ENCODE measurements at regions not wholly inside any gene's neighbourhood (a gene's known extent, or its start where the extent isn't known, plus 50 kb on each side); places are given as distances from the start of the nearest gene placed in this dataset.
"Not testable (repeated sequence)": the region's sequence is repeated elsewhere in the genome, so short reads cannot be mapped to it uniquely, and the experiment has no call there.

GRCh38 chr1:38647341-38647740, 212.2 kb downstream of the RRAGC start:
- DNase-seq (ENCODE audit: low read depth); in situ Hi-C loops (cut with HindIII; ENCODE audit: low pct_unique_long_range_greater_than_20kb, low sequenced_read_pairs): not testable (repeated sequence)

- in situ Hi-C loops (cut with HindIII; ENCODE audit: low pct_unique_long_range_greater_than_20kb, low sequenced_read_pairs): no loop called here
- no peak for DNase-seq (ENCODE audit: low read depth)
Measured at GRCh38 chr1:38644092-38644491, 215.5 kb downstream of the RRAGC start.

GRCh38 chr1:38641661-38642060, 217.9 kb downstream of the RRAGC start:
- in situ Hi-C loops (cut with HindIII; ENCODE audit: low pct_unique_long_range_greater_than_20kb, low sequenced_read_pairs): no loop called here
- no peak for DNase-seq (ENCODE audit: low read depth)

- in situ Hi-C loops (cut with HindIII; ENCODE audit: low pct_unique_long_range_greater_than_20kb, low sequenced_read_pairs): no loop called here
Measured at GRCh38 chr1:38640371-38640770, 219.2 kb downstream of the RRAGC start.

GRCh38 chr1:38628241-38628640, 231.3 kb downstream of the RRAGC start:
- DNase-seq (ENCODE audit: low read depth): no peak
- in situ Hi-C loops (cut with HindIII; ENCODE audit: low pct_unique_long_range_greater_than_20kb, low sequenced_read_pairs): no loop called here

More at GRCh38 chr1:38640371-38640770, 219.2 kb downstream of the RRAGC start:
- no peak for DNase-seq (ENCODE audit: low read depth)

- in situ Hi-C loops (cut with HindIII; ENCODE audit: low pct_unique_long_range_greater_than_20kb, low sequenced_read_pairs): no loop called here
- DNase-seq (ENCODE audit: low read depth): no peak
Measured at GRCh38 chr1:38625939-38626338, 233.6 kb downstream of the RRAGC start.

- in situ Hi-C loops (cut with HindIII; ENCODE audit: low pct_unique_long_range_greater_than_20kb, low sequenced_read_pairs): no loop called here
- no peak for DNase-seq (ENCODE audit: low read depth)
Measured at GRCh38 chr1:38624336-38625039, 235.1 kb downstream of the RRAGC start.

GRCh38 chr1:38623529-38623928, 236.0 kb downstream of the RRAGC start:
- no peak for DNase-seq (ENCODE audit: low read depth)

GRCh38 chr1:38622197-38622596, 237.4 kb downstream of the RRAGC start:
- in situ Hi-C loops (cut with HindIII; ENCODE audit: low pct_unique_long_range_greater_than_20kb, low sequenced_read_pairs): no loop called here

More at GRCh38 chr1:38623529-38623928, 236.0 kb downstream of the RRAGC start:
- in situ Hi-C loops (cut with HindIII; ENCODE audit: low pct_unique_long_range_greater_than_20kb, low sequenced_read_pairs): no loop called here

GRCh38 chr1:38616846-38617245, 242.7 kb downstream of the RRAGC start:
- in situ Hi-C loops (cut with HindIII; ENCODE audit: low pct_unique_long_range_greater_than_20kb, low sequenced_read_pairs): no loop called here
- no peak for DNase-seq (ENCODE audit: low read depth)

More at GRCh38 chr1:38622197-38622596, 237.4 kb downstream of the RRAGC start:
- no peak for DNase-seq (ENCODE audit: low read depth)

GRCh38 chr1:38615680-38616079, 243.9 kb downstream of the RRAGC start:
- no peak for DNase-seq (ENCODE audit: low read depth)
- in situ Hi-C loops (cut with HindIII; ENCODE audit: low pct_unique_long_range_greater_than_20kb, low sequenced_read_pairs): no loop called here

GRCh38 chr1:38614861-38615260, 244.7 kb downstream of the RRAGC start:
- DNase-seq (ENCODE audit: low read depth): no peak
- in situ Hi-C loops (cut with HindIII; ENCODE audit: low pct_unique_long_range_greater_than_20kb, low sequenced_read_pairs): no loop called here

GRCh38 chr1:38613996-38614395, 245.6 kb downstream of the RRAGC start:
- in situ Hi-C loops (cut with HindIII; ENCODE audit: low pct_unique_long_range_greater_than_20kb, low sequenced_read_pairs): no loop called here
- DNase-seq (ENCODE audit: low read depth): no peak

GRCh38 chr1:38612951-38613350, 246.6 kb downstream of the RRAGC start:
- in situ Hi-C loops (cut with HindIII; ENCODE audit: low pct_unique_long_range_greater_than_20kb, low sequenced_read_pairs): no loop called here
- DNase-seq (ENCODE audit: low read depth): no peak

GRCh38 chr1:38611664-38612211, 247.8 kb downstream of the RRAGC start:
- DNase-seq (ENCODE audit: low read depth): no peak
- in situ Hi-C loops (cut with HindIII; ENCODE audit: low pct_unique_long_range_greater_than_20kb, low sequenced_read_pairs): no loop called here

GRCh38 chr1:38609166-38610025, 250.2 kb downstream of the RRAGC start:
- DNase-seq (ENCODE audit: low read depth): no peak
- in situ Hi-C loops (cut with HindIII; ENCODE audit: low pct_unique_long_range_greater_than_20kb, low sequenced_read_pairs): no loop called here

- DNase-seq (ENCODE audit: low read depth): no peak
- in situ Hi-C loops (cut with HindIII; ENCODE audit: low pct_unique_long_range_greater_than_20kb, low sequenced_read_pairs): no loop called here
Measured at GRCh38 chr1:38608202-38608864, 251.2 kb downstream of the RRAGC start.

- in situ Hi-C loops (cut with HindIII; ENCODE audit: low pct_unique_long_range_greater_than_20kb, low sequenced_read_pairs): no loop called here
- DNase-seq (ENCODE audit: low read depth): no peak
Measured at GRCh38 chr1:38607526-38607925, 252.0 kb downstream of the RRAGC start.

- in situ Hi-C loops (cut with HindIII; ENCODE audit: low pct_unique_long_range_greater_than_20kb, low sequenced_read_pairs): no loop called here
Measured at GRCh38 chr1:38605063-38605462, 254.5 kb downstream of the RRAGC start.

More at GRCh38 chr1:38605063-38605462, 254.5 kb downstream of the RRAGC start:
- DNase-seq (ENCODE audit: low read depth): no peak
